ENCODE measurements at regions not wholly inside any gene's neighbourhood (a gene's known extent, or its start where the extent isn't known, plus 50 kb on each side); places are given as distances from the start of the nearest gene placed in this dataset.
A peak's percentile ranks its signal among the peaks of the same experiment; 100 is the strongest.

- Histone ChIP-seq H4K8ac (ENCODE audit: extremely low read depth, insufficient read depth, low read length) (no peak overlapping the region), H3K14ac (ENCODE audit: insufficient read length) (no peak overlapping the region), H3K23me2 (ENCODE audit: low read depth, low read length) (no peaks in the 10 kb centered on the region), H2BK120ac (replicated peaks; ENCODE audit: low read depth, low read length) (no peak overlapping the region), H3K27ac (ENCODE audit: low read depth, low read length) (no peak overlapping the region), H3K79me2 (ENCODE audit: control insufficient read depth in 1 of 2, insufficient read depth in 2 of 2, low read length in 2 of 2) (no peaks in the 10 kb centered on the region), H3K27me3 (replicated peaks in 1 of 4; ENCODE audit: control insufficient read depth in 3 of 4, extremely low read depth in 1 of 4, insufficient read depth in 3 of 4, low read length in 3 of 4) (no peaks in the 10 kb centered on the region; a peak in 1 of 7 replicates), H2AFZ (ENCODE audit: low read length) (no peak overlapping the region), H3K4me1 (replicated peaks in 1 of 4; ENCODE audit: control insufficient read depth in 3 of 4, insufficient read depth in 4 of 4, low read length in 3 of 4) (peaks cover 0 to 5% (median 0%) of the 10 kb centered on the region in 4 experiments; a peak in 1 of 7 replicates), H3K4me2 (ENCODE audit: insufficient read depth in 1 of 2, low read depth in 2 of 2, low read length in 2 of 2) (no peak overlapping the region), H3K23ac (ENCODE audit: insufficient read length) (no peak overlapping the region), H3K79me1 (ENCODE audit: low read depth, low read length) (no peaks in the 10 kb centered on the region), H3K56ac (replicated peaks; ENCODE audit: insufficient read length, low read depth, low read length) (no peak overlapping the region), H4K20me1 (replicated peaks in 1 of 2; ENCODE audit: control insufficient read depth in 1 of 2, insufficient read depth in 2 of 2, low read length in 2 of 2) (no peaks in the 10 kb centered on the region), H2BK20ac (ENCODE audit: low read length) (no peak overlapping the region), H4K91ac (replicated peaks; ENCODE audit: insufficient read length, low read length) (no peak overlapping the region), H3K18ac (ENCODE audit: extremely low read depth, low read length) (no peak overlapping the region), H2BK12ac (ENCODE audit: low read depth, low read length) (no peak overlapping the region), H4K5ac (ENCODE audit: insufficient read length, low read depth, low read length) (no peak overlapping the region), H3K4me3 (ENCODE audit: extremely low read depth in 1 of 4, insufficient read depth in 2 of 4, low read depth in 3 of 4, low read length in 4 of 4) (no peak overlapping the region), H3K4ac (replicated peaks; ENCODE audit: insufficient read length, low read depth, low read length) (no peak overlapping the region), H2BK5ac (ENCODE audit: low read depth, low read length) (no peak overlapping the region), H3K36me3 (ENCODE audit: control insufficient read depth in 2 of 4, insufficient read depth in 4 of 4, low read length in 3 of 4) (no peaks in the 10 kb centered on the region), H3K9me3 (ENCODE audit: insufficient read depth in 2 of 2, low read depth in 1 of 2, low read length in 1 of 2) (no peaks in the 10 kb centered on the region), H2AK5ac (ENCODE audit: low read depth, low read length) (no peak overlapping the region), H3K9ac (replicated peaks in 1 of 4; ENCODE audit: extremely low read depth in 1 of 4, low read depth in 3 of 4, low read length in 3 of 4) (no peak overlapping the region), H2BK15ac (ENCODE audit: low read length) (no peak overlapping the region)
- ChIA-PET POLR2A (ENCODE audit: partially characterized antibody) (no interaction called here), CTCF (ENCODE audit: partially characterized antibody) (interaction anchor here (1.1 to 1.3 kb wide), 4 partner anchors 35 to 599 kb away, joined by 3 read pairs; no protein-coding TSS in a partner anchor)
- DNase-seq (ENCODE audit: low read depth in 1 of 2, low spot score in 2 of 2) (no peak), FAIRE-seq (no peak)
- 51% methylated on average over 4 of the region's 4 CpGs; no CpG with 5 or more reads in 1 of the 2 experiments for WGBS, 2 experiments (ENCODE audit: extremely low coverage in 1 of 2, insufficient coverage in 1 of 2, insufficient read length in 1 of 2, insufficient replicate concordance in 2 of 2, low coverage in 1 of 2, low lambda C conversion rate in 2 of 2, missing lambda C conversion rate in 1 of 2)
- TF ChIP-seq RBBP5 (IDR thresholded peaks at IDR 0.05; ENCODE audit: borderline replicate concordance, low read depth, low read length): no peak
- no peak for TF ChIP-seq ASH2L (IDR thresholded peaks at IDR 0.05; ENCODE audit: low read length)
- no peak for TF ChIP-seq CTBP2 (IDR thresholded peaks at IDR 0.05; ENCODE audit: borderline replicate concordance, insufficient read depth, insufficient read length, low read length)
- no peak for TF ChIP-seq CREB1 (IDR thresholded peaks at IDR 0.05)
- 0 out of 2 replicates have a peak, but pooled peaks have one; percentile 40 for TF ChIP-seq POLR2AphosphoS5 (IDR thresholded peaks at IDR 0.05; ENCODE audit: low read depth, low read length)
- no peak for TF ChIP-seq RFX5 (IDR thresholded peaks at IDR 0.05; ENCODE audit: borderline replicate concordance, low read depth, low read length)
- no peak for TF ChIP-seq CHD1 (IDR thresholded peaks at IDR 0.05; ENCODE audit: low read depth, low read length)
- no peak for TF ChIP-seq SIRT6 (IDR thresholded peaks at IDR 0.05; ENCODE audit: low read length)
- no peak for TF ChIP-seq EP300 (IDR thresholded peaks at IDR 0.05; ENCODE audit: borderline replicate concordance in 1 of 2, low read depth in 2 of 2, low read length in 2 of 2)
- TF ChIP-seq PHF8 (conservative IDR thresholded peaks at IDR 0.05; ENCODE audit: low read depth, low read length): no peak
- no peak for TF ChIP-seq ATF3 (IDR thresholded peaks at IDR 0.05; ENCODE audit: insufficient read depth, low read depth, low read length)
Measured at GRCh38 chr11:122253589-122254231, 137.7 kb upstream of the BLID start.

Measured in H1 (cell line).